ENCODE measurements at regions not wholly inside any gene's neighbourhood (a gene's known extent, or its start where the extent isn't known, plus 50 kb on each side); places are given as distances from the start of the nearest gene placed in this dataset.
"Not testable (repeated sequence)": the region's sequence is repeated elsewhere in the genome, so short reads cannot be mapped to it uniquely, and the experiment has no call there.

GRCh38 chr11:45007011-45007410, 56.3 kb upstream of the TP53I11 start:
- no peak overlapping the region for H3K27ac ChIP-seq (ENCODE audit: low read length)
- H3K79me2 ChIP-seq (ENCODE audit: insufficient read depth, low read length) = no peaks in the 10 kb centered on the region
- ATAC-seq (ENCODE audit: insufficient read depth, low read depth) (no peak), DNase-seq (no peak)
- no peak overlapping the region for H3K4me3 ChIP-seq (ENCODE audit: low read depth in 1 of 2, low read length in 2 of 2)
- TF ChIP-seq CTCF (IDR thresholded peaks at IDR 0.05; ENCODE audit: borderline replicate concordance, extremely low read depth, low read length, poor library complexity, severe bottlenecking) (no peak), EZH2 (IDR thresholded peaks at IDR 0.05; ENCODE audit: borderline replicate concordance, low read depth, low read length, severe bottlenecking) (no peak)
- H3K9ac ChIP-seq (ENCODE audit: low read depth, low read length) = no peak overlapping the region
- no peak overlapping the region for H2AFZ ChIP-seq (ENCODE audit: low read depth, low read length)
- H3K27me3 ChIP-seq (ENCODE audit: insufficient read depth, low read length, poor library complexity) = peaks cover 17% of the 10 kb centered on the region
- no peaks in the 10 kb centered on the region for H3K9me3 ChIP-seq (ENCODE audit: insufficient read depth, low read length, severe bottlenecking)
- no peaks in the 10 kb centered on the region for H4K20me1 ChIP-seq (ENCODE audit: insufficient read depth, low read length)
- H3K4me2 ChIP-seq (ENCODE audit: insufficient read depth, low read length) = no peak overlapping the region
- H3K4me1 ChIP-seq (ENCODE audit: insufficient read depth, low read length) = no peaks in the 10 kb centered on the region
- no peaks in the 10 kb centered on the region for H3K36me3 ChIP-seq (ENCODE audit: insufficient read depth, low read length)

GRCh38 chr11:45015983-45016382, 65.3 kb upstream of the TP53I11 start:
- not testable (repeated sequence) for ATAC-seq (ENCODE audit: insufficient read depth, low read depth); H3K9me3 ChIP-seq (ENCODE audit: insufficient read depth, low read length, severe bottlenecking); DNase-seq; H3K4me1 ChIP-seq (ENCODE audit: insufficient read depth, low read length); H3K9ac ChIP-seq (ENCODE audit: low read depth, low read length); H3K27ac ChIP-seq (ENCODE audit: low read length); H4K20me1 ChIP-seq (ENCODE audit: insufficient read depth, low read length); H3K79me2 ChIP-seq (ENCODE audit: insufficient read depth, low read length); H3K4me2 ChIP-seq (ENCODE audit: insufficient read depth, low read length); H3K4me3 ChIP-seq (ENCODE audit: low read depth in 1 of 2, low read length in 2 of 2); H3K27me3 ChIP-seq (ENCODE audit: insufficient read depth, low read length, poor library complexity); H2AFZ ChIP-seq (ENCODE audit: low read depth, low read length); H3K36me3 ChIP-seq (ENCODE audit: insufficient read depth, low read length)

- not testable (repeated sequence) for H3K27ac ChIP-seq (ENCODE audit: low read length); H3K4me1 ChIP-seq (ENCODE audit: insufficient read depth, low read length); H3K4me3 ChIP-seq (ENCODE audit: low read depth in 1 of 2, low read length in 2 of 2); H4K20me1 ChIP-seq (ENCODE audit: insufficient read depth, low read length); H3K27me3 ChIP-seq (ENCODE audit: insufficient read depth, low read length, poor library complexity); H3K79me2 ChIP-seq (ENCODE audit: insufficient read depth, low read length); H3K36me3 ChIP-seq (ENCODE audit: insufficient read depth, low read length); H3K9me3 ChIP-seq (ENCODE audit: insufficient read depth, low read length, severe bottlenecking); H3K4me2 ChIP-seq (ENCODE audit: insufficient read depth, low read length); H2AFZ ChIP-seq (ENCODE audit: low read depth, low read length); DNase-seq; ATAC-seq (ENCODE audit: insufficient read depth, low read depth); H3K9ac ChIP-seq (ENCODE audit: low read depth, low read length)
Measured at GRCh38 chr11:45016446-45016845, 65.8 kb upstream of the TP53I11 start.

GRCh38 chr11:45017329-45017728, 66.6 kb upstream of the TP53I11 start:
- Histone ChIP-seq H4K20me1 (ENCODE audit: insufficient read depth, low read length) (no peaks in the 10 kb centered on the region), H3K36me3 (ENCODE audit: insufficient read depth, low read length) (no peaks in the 10 kb centered on the region), H3K79me2 (ENCODE audit: insufficient read depth, low read length) (no peaks in the 10 kb centered on the region), H3K4me1 (ENCODE audit: insufficient read depth, low read length) (peaks cover 3% of the 10 kb centered on the region; the same call in 1 of the 2 replicates), H3K9me3 (ENCODE audit: insufficient read depth, low read length, severe bottlenecking) (no peaks in the 10 kb centered on the region), H2AFZ (ENCODE audit: low read depth, low read length) (no peak overlapping the region), H3K4me3 (ENCODE audit: low read depth in 1 of 2, low read length in 2 of 2) (no peak overlapping the region), H3K4me2 (ENCODE audit: insufficient read depth, low read length) (no peak overlapping the region), H3K27me3 (ENCODE audit: insufficient read depth, low read length, poor library complexity) (peaks cover 2% of the 10 kb centered on the region), H3K27ac (ENCODE audit: low read length) (no peak overlapping the region), H3K9ac (ENCODE audit: low read depth, low read length) (no peak overlapping the region)
- TF ChIP-seq EZH2 (IDR thresholded peaks at IDR 0.05; ENCODE audit: borderline replicate concordance, low read depth, low read length, severe bottlenecking) (no peak), CTCF (IDR thresholded peaks at IDR 0.05; ENCODE audit: borderline replicate concordance, extremely low read depth, low read length, poor library complexity, severe bottlenecking) (peak; percentile 11)
- no peak for DNase-seq
- ATAC-seq (ENCODE audit: insufficient read depth, low read depth) = no peak

Data from DND-41 (cell line).